GM21576 (cell line): ENCODE measurements at regions not wholly inside any gene's neighbourhood (a gene's known extent, or its start where the extent isn't known, plus 50 kb on each side); places are given as distances from the start of the nearest gene placed in this dataset.
A peak's percentile ranks its signal among the peaks of the same experiment; 100 is the strongest.

ENCODE experiments used
- ATAC-seq: cut with Tn5 transposase; IDR thresholded peaks from one replicate; pipeline ENCODE4 v1.9.1; 2021; ENCODE audit warnings: mild to moderate bottlenecking, moderate library complexity; ENCODE audit not compliant: unreplicated experiment

DNA sequence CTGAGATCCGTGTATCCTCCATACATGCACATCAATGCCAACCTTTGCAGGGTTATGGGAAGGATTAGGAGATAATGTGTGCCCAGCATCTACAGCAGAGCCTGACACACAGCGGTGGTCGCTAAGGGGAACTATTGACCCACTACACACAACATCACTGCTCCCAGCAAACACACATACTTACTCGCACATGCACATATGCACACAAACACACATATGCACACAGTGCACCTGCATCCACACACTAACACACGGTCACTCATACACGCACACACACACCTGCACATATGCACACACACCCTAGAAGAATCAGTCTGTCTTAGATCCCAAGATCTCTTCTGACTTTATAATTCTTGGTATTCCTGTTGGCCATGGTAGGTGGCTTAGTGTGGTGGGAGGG lies 118.3 kb downstream of the GYPC start:
- ATAC-seq: no peak

DNA sequence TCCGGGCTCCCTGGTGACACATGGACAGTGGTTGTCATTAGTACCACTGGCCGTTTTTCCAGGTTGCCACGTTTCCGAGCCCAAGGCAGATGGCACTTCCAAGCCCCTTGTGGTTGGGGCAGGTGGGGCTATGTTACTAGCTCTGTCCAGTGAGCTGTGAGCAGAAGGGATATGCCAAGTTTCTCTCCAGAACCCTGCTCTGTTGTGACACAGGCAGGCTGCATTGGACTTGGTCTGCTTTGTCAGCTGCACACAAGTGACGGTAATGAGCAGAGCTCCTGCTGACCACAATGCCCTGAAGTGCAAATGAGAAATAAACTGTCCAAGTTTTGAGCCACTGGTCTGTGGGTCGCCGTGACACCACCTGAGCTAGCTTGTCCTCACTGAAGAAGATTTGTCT lies 118.8 kb downstream of the GYPC start:
- no peak for ATAC-seq

DNA sequence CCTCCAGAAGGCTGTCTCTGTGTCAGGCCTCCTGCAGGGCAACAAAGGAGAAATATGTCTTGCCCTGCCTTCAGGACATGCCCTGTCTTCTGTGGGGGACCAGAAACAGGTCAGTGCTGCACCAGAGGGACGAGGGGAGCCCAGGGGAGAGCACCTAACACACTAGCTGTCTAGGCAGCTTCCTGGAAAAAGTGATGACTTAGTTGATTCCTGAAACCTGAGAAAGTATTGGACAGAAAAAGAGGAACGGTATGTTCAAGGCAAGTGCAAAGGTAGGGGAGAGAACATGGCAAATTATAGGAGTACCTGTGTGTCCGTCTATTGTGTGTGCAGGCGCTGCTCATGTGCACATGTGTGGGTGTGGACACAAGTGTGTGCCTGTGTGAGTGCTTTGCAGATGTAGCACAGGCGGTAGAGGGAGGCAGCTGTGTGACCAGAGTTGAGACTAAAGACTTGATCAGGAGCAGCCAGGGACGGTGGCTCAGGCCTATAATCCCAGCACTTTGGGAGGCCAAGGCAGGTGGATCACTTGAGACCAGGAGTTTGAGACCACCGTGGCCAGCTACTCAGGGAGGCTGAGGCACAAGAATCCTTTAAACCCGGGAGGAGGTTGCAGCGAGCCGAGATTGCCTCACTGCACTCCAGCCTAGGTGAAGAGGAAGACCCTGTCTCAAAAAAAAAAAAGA lies 119.5 kb downstream of the GYPC start:
- no peak for ATAC-seq

DNA sequence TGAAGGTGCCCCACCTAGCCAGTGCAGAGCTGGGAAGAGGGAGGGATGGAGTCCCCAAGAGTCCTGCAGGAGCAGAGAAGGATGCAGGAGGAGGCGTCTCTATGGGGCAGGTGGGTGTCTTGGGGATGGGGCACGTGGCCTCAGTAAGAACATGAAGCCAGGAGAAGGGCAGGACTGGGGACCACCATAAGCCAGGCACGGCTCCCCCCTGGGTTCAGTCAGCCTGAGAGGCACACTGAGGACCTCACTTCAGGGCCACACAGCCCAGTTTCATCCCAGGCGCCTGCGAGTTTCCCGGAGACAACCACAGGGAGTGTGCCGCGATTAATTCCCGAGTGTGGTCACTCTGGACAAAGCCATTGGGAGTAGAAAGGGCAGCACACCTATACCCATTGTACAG lies 120.3 kb downstream of the GYPC start:
- peak; percentile 6 for ATAC-seq

DNA sequence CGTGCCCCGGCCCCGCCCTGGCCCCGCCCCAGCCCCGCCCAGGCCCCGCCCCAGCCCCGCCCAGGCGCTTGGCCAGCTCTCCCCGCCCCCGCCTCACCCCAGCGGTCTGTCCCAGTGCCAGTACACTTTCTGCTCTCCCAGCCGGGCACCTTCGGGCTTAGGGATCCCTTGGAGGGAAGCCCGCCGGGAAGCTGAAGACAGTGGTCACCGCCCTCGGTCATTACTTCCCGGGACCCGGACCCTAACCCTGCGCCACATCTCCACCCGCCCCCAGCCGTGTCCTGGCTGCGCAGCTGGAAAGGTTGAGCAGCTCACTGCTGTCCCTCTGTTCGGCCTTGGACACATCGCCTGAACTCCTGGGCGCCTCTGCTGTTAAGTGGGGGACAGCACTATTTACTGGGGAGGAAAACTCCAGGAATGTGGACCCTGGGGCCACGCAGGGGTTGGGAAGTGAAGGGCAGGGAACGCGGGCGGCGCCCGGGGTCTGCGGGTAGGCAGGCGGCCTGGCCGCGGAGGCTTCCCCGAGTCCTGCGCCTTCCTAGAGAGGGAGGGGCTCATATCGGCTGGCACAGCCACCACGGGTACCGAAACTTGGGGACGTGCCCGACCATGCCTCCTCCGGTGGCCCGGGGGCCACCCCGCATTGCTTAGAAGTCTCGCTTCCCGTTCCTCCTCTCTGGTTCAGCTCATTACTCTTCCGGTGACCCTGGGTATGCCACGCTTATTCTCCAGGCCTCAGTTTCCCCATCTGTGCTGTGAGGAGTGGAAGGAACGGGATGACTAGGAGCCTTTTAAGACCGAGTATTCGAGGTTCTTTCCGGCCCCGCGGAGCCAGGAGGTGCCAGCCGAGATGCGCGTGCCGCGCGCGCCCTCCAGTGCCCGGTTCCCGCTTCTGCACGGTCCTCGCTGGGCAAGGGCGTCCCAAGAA lies 121.0 kb downstream of the GYPC start:
- ATAC-seq: peak; percentile 82

DNA sequence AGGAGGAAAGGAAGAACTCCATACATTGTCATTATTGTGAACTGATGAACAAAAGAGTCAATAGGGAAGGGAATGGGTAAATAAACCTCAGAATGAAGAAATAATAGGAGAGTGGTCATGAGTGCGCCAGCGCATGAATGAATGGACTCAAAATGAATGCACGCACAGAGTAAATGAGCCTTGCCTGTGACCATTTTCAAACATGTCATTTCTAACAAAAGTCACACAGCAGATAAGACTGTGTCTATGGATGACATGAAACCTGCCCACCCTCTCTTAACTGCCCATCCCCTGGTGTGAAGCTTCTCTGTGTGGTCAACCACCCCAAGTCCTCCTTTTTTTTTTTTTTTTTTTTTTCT lies 121.1 kb upstream of the TEX51 start:
- ATAC-seq: no peak

DNA sequence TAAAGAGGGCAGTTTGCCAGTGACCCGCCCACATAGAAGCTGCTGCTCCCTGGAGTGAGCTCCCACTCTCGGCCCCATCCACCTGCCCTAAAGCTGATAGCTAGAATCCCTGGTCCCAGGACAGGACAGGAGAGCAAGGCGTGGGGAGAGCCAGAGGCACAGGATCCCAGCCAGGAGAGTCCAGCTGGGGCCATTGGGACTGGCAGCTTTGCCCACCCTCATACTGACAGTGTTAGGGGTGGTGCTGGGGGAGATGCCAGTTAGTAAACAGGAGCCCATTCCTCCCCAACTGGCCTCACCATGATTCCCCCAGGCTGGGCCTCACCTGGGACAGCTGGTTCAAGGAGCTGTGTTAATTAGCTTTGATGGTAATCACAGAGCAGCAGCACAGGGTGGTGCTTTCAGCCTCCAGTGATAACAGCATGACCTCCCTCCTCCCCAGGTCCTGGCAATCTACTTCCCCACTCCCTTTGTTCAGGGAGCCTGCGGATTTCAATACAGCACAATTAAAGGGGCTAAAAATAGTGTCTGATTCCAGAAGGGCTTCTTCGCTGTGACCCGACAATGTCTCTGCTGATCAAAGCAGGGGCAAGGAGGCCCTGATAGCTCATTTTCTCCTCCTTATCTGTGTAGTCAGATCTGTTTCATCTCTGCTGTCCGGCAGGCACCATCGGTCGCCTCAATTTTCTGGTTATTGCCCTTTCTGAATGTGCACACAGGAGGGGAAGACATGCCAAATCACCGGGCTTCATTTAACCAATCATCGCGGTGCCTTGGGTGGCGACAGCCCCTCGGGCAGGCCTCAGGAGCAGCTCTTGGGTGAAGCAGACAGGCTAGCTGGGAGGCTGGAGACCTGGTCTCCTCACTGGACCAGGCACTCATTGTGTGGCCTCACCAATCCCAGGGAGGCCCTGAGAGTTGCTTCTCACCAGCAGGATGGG lies 119.9 kb upstream of the TEX51 start:
- ATAC-seq: no peak

DNA sequence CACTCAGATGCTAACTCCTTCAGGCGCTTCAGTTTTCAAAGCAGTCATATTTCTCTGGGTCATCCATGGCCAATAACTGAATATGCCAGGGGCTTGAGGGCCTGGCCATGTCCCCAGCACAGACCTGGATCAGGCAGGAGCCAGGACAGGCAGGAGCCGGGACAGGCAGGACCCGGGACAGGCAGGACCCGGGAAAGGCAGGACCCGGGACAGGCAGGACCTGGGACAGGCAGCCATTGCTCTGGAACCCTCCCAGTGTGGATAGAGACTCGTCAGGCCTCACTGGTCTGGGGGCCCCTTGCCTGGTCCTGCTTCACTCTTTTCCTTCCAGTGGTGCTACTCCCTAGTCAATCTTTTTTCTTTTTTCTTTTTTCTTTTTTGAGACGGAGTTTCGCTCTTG lies 117.5 kb upstream of the TEX51 start:
- ATAC-seq: no peak

DNA sequence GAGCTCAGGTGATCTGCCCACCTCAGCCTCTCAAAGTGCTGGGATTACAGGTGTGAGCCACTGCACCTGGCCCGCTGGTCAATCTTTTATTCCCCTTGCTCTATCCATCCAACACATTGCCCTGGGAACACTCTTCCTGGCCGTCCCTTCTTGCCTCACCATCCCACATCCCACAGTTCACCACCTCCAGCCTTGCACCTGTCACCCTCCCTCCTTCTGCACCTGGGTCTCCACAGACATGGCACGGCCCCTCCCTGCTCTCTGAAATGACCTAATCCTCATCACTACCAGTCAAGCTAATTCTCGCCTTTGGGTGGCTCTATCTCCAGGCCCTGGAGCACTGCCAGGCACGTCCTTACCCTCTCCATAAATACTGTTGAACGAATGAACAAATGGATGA lies 116.9 kb upstream of the TEX51 start:
- ATAC-seq: no peak

DNA sequence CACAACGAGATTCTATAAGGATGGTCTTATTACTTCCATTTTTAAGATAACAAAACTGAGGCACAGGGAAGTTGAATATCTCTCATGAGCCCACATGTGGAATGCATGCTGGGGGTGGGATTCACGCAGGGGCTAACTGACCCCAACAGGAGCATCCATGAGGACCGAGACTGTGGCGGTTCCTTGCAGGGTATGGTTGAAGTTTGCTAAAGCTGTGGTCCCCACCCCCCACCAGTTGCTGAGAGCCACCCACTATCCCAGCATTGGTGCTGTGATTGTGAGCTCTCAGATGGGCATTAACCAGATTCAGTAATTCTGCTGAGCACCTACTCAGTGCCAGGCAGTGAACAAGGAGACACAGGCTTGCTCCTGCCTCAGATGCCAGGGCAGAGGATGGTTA lies 116.0 kb upstream of the TEX51 start:
- ATAC-seq: no peak

DNA sequence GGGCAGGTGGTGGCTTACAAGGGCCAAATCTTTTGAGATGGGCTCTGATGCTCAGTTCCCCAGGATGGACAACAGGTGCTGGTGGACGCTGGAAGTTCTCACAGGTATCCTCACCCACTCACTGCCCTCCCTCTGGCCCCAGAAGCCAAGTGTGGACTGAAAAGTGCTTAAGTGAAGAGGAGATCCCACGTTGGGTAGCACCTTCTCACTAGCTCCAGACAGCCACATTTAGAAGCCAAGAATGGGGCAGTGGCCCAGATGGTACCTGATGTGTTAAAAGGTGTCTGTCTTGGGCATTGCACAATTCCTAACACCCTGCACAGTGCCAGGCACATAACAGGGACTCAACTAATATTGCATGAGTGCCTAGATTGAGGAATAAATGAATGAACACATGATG lies 115.3 kb upstream of the TEX51 start:
- no peak for ATAC-seq

DNA sequence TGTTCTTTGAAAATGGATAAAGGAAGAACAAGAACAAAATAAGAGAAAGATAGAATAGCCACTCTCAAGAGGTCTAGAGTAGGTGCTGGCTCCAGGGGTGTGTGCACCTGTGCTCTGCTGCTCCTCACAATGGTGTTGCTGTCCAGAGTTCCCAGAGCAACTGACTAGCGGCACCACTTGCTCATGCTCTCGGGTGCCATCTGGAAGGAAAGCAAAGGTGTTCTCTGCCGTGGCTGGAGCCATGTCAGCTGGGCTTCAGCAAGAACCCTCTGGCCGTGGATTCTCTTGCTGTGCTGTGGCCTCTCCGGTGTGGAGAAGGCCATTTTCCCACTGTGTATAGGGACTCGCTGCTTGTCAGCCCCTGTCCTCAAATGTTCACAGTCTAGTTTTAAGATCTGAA lies 114.6 kb upstream of the TEX51 start:
- ATAC-seq: no peak

DNA sequence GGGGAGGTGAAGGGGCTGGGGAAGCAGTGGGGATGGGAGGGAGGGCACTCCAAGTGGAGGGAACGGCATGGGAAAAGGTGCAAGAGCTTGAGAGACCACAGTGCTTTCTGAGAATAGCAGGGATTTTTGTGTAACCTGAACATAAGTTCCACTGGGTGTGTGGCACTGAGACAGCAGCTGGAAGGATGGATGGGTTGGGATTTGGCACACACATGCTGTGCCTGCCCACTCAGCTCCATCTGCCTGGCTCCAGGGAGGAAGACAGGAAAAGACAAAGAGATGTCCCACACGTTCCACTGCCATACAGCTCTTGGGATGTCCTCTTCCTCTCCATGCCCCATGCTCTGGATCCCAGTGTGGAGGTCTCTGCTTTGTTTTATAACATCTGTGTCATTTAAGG lies 114.1 kb upstream of the TEX51 start:
- ATAC-seq: no peak

DNA sequence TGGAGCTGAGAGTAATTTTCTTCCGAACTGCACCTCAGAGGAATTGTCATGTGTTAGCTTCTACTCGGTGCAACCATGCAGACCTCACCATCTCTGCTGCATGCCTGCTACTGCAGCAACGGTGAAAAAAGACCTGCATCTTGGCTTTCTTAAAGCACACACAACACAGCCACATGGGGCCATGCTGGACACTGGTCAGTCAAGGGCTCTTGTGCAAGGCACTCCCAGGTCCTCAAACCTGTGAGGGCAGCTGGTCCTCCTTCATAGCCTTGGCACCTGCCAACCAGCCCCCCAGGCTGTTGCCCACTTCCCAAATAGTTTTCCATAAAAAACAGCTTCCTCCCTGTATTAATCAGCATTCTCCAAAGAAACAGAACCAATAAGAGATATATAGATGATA lies 113.5 kb upstream of the TEX51 start:
- ATAC-seq: no peak

DNA sequence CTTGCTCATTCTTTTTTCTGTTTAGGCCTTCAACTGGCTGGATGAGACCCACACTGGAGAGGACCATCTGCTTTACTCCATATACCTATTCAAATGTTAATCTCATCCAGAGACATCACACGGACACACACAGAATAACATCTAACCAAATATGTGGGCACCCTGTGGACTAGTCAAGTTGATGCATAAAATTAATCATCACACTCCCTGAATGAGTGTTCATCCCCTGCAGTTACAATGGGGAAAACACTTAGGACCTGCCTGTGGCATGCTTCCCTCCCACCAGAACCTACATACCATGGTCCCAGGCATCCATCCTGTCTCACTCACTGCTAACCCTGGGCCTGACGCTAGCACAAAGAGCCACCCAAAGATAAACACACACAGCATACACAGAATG lies 112.8 kb upstream of the TEX51 start:
- no peak for ATAC-seq

DNA sequence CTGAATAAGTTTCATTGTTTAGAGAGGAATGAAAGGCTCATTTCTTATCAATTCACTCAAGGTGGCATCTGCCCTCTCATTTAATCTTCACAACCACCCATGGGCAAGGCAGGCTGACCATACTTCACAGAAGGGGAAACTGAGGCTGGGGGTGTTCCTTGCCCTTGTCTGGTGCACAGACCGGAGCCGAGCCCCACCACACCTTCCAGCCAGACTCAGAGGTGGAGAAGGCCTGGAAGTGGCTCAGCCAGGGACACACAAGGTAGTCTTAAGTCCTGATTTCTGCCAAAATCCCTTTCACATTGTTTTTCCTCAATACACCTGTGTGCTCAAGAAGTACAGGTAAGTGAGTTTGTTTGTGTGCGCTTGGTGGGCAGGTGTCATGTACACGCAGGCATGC lies 111.9 kb upstream of the TEX51 start:
- no peak for ATAC-seq

DNA sequence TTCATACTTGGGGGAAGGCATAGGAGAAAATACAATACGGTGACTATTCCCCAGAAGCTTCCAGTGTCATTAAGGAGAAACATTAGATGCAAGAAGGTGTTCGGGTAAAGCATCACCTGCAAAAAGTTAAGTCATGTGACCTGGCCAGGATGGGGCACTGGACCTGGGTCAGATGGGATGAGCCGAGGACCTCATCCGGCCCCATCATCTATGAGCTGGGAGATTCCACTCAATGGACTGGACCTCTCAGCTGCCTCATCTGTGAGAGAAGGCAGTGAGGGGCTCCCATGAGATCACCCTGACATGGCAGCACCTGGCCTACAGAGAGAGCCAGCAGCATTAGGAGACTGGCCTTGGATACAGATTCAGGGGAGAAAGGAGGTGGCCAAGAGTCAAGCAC lies 111.4 kb upstream of the TEX51 start:
- ATAC-seq: no peak

DNA sequence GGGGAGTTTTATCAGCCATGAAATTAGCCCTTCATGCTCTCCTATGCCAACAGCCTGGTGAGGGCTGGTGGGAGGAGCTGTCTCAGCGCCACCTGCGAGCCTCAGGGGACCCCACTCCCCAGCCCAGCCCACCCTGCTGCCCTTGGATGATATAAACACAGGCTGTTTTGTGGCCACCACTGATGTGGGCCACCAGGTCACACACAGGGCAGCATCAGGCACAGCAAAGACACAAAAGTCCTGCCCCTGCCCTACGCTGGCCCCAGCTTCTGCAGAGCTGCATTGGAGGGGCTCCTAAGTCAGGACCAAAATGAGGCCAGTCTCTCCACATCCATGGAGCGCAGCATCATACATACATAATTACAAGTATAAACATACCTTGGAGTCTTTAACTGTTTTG lies 110.6 kb upstream of the TEX51 start:
- ATAC-seq: no peak

DNA sequence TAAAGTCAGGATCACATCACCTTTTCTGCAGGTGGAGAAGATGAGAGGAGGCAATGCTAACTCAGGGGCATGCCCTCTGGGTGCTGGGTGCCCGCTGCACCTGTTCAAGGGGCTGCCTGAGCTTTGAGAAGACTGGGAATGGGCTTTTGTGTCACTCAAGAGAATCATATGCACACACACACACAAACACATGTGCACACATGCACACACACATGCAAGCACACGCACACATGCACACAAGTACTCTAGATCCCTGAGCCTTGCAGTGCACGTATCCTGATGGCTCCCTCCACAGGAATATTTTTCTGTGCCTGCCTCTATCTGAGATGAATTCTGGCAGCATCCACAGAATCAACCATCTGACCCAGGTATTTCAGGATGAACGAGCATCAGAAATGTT lies 110.0 kb upstream of the TEX51 start:
- ATAC-seq: no peak

DNA sequence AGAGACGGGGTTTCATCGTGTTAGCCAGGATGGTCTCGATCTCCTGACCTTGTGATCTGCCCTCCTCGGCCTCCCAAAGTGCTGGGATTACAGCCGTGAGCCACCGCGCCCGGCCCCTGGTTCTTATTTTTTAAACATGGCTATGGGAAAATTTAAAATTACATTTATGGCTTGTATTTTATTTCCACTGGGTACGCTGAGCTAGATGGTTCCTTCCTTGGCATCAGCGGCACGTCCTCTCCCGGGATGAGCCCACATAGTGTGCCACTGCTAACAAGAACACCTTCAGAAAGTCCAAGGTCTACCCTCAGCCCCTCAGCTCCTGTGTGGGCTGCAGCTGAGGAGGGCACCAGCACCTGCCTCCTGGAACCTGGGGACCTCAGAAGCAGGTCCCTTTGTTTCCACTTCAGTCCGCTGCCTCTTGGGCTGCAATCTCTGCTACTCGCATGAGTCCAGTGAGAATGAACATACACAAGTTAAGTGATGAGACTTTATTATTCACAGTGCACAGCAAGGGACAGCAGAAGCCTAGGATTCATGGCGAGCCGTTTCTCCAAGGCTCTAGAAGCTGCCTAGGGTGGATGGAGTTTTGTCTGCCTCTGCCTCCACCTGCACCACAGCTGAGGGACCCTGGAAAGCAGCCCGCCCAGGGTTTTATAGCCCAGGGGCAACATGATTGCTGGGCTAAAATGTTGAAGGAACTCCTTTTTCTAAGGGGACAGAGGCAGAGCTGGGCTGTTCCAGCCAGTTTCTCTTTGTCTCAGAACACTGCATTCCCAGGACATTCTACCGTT lies 107.5 kb upstream of the TEX51 start:
- ATAC-seq: no peak

DNA sequence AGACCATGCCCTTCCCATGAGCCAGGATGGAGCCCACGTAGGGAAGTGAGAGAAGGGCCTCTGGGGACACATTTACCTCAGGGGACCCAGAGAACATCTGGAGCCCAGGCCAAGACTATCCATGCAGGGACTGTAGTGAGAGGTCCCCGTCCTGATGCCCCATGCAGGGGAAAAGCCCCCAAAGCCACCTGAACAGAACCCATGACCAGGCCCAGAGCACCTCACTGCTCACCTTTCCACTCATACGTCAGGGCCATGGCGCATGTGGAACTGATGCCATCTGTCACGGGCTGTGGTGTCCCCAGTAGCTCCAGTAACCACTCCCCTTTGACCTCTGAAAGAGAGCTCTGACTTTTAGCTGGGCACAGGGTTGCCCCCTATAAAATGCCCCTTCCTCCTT lies 106.5 kb upstream of the TEX51 start:
- ATAC-seq: no peak
